NCI-H69 (cell line): ENCODE measurements at regions not wholly inside any gene's neighbourhood (a gene's known extent, or its start where the extent isn't known, plus 50 kb on each side); places are given as distances from the start of the nearest gene placed in this dataset.
"Not testable (repeated sequence)": the region's sequence is repeated elsewhere in the genome, so short reads cannot be mapped to it uniquely, and the experiment has no call there.

ENCODE experiments used
- DNase-seq: peaks from one replicate; lab custom pipeline; 2025; lab: John Stamatoyannopoulos, UW

DNA sequence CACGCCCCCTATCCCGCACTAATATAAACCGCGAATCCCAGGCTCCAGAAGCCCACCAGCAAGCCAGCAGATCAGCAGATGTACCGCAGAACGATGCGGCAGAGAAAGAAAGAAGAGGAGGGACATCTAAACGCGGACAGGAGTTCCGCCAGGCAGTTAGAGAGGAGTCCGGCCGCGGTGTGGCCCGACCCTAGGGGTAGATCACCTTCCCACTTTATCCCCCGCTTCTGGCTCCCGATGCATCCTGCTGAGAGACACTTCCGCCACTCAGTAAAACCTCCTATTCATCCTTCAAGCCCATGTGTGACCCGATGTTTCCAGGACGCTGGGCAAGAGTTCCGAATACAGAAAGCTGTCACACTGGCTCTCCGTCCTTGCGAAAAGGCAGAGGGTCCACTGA lies 1046.8 kb downstream of the SLITRK5 start:
- DNase-seq, result no peak

DNA sequence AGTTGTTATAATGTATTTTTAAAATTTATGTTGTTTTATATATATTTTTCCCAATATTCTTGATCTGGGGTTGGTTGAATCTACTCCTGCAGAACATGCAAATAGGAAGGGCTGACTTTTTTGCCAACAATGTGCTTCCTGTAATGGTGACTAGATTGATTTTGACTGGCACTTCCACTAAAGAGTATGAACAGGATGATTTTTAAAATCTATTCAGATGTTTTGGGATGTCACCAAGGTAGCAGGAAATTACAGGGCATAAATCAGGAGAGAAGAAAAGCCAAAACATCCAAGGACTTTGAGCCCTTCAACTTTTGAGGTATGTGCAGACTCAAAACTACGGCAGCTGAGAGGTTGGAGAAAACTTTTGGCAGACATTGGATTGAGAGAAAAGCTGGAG lies 1047.6 kb downstream of the SLITRK5 start:
- no peak for DNase-seq

DNA sequence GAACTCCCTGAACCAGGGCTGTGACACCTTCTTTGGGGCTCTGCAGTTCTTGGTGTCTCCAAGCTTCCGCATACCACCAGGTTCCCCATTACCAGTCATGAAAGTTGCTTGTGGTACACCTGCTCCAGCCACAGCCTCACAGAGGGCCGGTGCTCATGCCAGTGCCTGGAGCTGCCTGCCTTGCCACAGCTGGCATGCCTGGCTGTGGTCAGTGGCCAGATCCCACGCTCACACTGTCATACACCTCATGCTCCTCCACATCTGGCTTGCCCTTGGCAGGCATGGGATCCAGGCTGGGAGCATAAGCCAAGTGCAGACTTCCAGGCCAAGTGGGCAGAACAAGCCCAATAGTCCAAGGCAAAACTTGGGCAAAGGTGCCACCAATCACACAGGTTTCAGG lies 1054.9 kb downstream of the SLITRK5 start:
- no peak for DNase-seq

DNA sequence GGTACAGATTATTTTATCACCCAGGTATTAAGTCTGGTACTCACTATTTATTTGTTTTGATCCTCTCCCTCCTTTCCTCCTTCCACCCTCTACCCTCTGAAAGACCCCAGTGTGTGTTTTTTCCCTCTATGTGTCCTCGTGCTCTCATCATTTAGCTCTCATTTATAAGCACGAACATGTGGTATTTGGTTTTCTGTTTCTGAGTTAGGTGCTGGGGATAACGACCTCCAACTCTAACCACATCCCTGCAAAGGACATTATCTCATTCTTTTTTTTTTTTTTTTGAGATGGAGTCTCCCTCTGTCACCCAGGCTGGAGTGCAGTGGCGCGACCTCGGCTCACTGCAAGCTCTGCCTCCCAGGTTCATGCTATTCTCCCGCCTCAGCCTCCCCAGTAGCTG lies 1056.1 kb downstream of the SLITRK5 start:
- not testable (repeated sequence) for DNase-seq

DNA sequence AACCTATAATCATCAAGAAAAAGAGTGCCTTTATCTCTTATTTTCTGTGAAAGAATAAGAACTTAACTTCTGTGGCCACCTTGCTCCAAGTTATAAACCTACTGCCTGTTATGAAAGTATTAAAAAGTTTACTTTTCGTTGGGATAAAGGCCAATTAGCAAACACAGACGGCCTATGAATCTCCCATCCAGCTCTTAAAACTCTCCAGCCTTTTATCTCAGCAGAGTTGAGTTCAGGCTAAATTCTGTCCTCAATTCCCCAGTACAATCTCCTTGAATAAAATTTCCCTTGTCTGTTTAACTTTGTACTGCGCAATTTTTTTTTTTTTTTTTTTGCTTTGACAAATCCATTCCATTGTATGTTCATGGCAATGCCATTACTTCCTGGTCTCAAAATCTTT lies 1058.4 kb downstream of the SLITRK5 start:
- no peak for DNase-seq

DNA sequence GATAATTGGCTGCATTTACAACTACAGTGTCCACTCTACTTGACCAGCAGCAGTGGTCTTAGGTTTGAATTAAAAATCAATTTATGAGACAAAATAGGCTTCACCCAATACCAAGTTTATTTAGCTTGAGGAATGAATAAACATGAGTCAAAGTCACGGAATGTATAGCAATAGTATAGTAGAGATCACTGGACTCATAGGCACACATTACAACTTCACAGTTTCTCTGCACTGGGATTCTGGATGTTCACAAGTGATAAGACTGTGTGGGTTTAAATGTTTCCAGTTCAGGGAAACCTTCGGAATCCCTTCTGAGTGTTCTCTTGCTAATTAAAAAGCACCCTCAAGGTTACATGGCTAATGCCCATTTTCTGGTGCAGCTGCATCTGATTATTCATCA lies 1064.9 kb downstream of the SLITRK5 start:
- peak; percentile 17 for DNase-seq

DNA sequence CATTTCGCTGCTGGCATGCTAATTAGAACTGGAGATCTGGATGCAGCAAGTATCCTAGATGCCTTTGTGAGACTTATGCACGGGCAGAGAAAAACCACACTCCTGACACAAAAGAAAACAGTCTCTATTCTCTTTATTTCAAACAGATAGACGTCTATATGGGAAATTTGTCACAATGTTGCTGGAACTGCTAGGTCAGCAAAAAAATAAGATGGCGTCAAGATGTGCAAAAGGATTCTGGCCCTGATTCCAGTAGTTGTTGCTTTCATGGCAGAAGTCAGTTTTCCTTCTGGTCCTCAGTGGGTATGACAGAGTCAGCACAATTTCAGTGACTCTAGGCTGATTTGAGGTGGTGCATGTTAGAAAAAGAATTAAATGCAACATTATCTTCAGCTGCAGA lies 1068.0 kb downstream of the SLITRK5 start:
- DNase-seq, result no peak

DNA sequence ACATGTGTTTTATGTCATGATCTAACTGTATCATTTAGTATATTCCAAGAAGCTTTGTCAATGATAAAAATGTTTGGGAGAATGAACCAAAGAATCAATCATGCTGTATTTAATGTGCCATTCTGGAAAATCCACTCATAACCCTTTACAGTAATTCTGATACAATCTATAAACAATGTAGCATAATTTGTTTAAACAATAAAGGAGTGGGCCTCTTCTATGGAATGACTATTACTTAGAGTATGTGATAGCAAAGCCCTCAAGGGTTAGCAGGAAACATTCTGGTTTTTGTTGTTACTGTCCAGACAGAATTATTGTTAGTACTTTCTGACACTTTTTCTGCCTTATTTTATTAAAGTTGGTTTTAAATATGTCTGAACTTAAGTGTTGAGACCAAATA lies 1073.1 kb downstream of the SLITRK5 start:
- DNase-seq, result no peak

DNA sequence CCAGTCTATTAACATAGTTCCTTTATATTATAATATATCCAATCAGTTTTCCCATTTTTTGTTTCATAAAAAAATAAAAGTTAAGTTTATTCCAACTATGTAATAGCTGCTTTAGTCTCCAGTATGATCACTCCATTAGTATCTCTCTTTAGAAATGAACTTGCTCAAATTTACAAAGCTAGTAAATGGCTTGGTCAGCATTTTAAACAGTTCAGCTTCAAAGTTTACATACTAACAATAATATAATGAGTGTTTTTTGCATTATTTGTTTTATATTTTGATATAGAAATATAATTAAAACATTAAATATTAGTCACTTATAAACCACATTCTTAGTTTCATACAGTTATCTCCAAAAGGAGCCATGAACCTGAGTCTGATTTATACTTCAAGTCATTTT lies 1073.8 kb downstream of the SLITRK5 start:
- no peak for DNase-seq

DNA sequence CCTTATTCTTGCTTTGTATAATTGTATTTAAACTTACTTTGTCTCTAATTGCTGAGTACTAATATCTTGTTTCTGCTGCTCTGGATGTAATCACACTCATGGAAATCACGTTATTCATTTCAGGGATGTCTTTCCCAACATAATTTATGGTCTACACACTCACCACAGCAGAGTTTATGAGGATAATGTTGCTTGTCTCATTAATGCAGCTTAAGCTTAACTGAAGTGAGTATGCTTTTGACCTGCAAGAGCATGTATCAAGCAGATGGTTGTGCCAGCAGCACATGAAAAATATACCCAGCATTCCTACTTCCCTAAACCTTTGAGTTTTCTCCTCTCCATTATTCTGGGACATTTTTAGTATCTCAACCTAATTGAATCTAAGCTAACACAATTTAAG lies 1080.9 kb downstream of the SLITRK5 start:
- peak; percentile 88 for DNase-seq

DNA sequence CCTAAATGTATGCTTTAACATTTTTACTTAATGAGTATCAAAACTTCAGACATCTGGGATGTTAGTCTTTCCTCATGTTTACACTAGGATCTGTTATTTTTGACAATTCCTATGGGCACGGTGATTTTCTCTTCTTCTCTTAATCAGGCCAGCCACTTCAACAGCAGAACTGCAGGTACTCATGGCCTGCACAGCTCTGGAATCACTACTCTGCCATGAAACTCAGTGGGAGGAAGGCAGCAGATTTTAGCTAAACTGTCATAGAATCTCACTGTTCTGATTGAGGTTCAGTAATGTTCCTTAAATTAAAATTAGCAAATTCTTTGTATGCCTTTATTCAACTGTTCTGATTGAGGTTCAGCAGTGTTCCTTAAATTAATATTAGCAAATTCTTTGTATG lies 1083.0 kb downstream of the SLITRK5 start:
- no peak for DNase-seq

DNA sequence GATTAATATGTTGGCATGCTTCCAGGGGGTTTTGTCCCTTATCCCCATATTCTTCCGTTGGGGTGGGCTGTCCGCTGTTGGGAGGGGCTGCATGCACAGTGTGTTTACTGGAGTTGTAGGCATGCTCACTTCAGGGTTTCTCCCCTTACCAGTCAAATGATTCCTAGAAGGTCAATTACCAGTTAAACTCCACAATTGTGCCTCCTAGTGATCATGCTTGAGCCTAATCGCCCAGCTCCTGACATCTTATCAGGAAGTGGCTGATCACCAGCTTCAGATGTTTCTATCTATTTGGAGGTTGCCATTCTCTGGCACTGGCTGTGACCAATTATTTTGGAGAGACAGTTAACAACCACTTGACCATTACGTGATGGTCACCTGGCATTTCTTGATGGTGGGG lies 1090.0 kb downstream of the SLITRK5 start:
- DNase-seq, result peak; percentile 34

DNA sequence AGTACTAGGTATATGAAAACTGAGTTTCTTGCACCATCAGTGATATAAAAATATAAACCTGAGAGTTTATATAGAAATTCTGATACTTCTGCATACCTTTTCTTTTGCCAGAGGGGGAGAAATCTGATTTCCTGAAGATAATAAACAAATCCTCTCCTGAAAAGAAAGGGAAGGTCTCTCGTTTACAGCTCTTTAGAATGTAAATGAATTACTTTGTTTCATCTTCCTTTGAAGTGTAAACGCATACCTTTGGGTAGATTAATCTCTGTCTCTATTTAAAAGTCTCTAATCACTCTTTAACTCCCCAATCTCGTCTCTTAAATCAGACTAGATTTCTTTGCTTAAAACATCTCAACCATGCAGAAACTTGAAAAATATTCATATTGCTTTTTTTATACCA lies 1092.9 kb downstream of the SLITRK5 start:
- DNase-seq, result no peak

DNA sequence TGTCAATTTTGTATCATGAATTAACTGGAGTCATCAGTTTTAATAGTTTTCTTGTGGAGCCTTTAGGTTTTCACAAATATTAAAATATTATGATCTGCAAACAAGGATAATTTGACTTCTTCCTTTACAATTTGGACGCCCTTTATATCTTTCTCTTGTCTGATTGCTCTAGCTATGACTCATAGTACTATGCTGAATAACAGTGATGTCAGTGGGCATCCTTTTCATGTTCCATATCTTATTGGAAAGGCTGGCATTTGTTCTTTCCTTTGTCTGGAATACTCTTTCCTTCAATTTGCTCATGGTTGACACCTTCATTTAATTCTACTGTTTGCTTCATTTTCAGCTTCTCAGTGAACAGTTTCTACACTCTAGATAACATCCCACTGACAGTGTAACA lies 1129.3 kb downstream of the SLITRK5 start:
- peak; percentile 44 for DNase-seq

DNA sequence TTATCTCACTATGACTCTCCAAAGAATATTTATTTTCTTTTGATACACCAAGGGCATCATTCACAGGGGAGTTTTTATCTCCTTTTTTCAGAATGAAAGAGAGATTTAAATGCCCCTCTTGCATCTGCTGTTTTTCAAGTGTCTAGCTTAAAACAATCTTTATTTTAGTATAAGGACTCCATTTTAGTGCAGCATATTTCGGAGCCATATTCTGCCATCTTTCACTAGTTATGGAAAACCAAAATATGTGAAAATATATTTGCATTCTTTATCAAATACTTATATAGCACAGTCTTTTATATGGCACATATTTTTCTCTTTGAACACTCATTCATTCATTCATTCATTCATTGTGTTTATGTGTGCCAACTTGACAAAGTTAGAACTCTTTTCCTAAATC lies 1130.2 kb downstream of the SLITRK5 start:
- DNase-seq, result no peak

DNA sequence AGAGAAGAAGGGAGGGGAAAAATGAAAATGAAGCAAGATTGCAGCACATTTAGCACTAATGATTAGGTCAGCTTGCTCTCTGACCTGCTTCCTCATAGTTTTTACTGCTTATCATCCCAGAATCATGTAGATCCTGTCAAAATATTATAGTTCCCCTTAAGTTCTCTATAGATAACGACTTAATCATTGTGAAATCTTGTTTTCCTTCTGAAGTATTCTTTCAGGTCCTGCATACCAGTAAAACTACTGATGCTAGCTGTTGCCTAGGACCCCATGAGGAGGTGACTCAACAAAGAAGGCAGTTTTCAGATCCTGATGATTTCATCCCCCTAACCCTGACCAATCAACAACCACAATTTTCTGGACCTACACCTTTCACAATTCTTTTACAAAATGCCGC lies 1131.7 kb downstream of the SLITRK5 start:
- no peak for DNase-seq

DNA sequence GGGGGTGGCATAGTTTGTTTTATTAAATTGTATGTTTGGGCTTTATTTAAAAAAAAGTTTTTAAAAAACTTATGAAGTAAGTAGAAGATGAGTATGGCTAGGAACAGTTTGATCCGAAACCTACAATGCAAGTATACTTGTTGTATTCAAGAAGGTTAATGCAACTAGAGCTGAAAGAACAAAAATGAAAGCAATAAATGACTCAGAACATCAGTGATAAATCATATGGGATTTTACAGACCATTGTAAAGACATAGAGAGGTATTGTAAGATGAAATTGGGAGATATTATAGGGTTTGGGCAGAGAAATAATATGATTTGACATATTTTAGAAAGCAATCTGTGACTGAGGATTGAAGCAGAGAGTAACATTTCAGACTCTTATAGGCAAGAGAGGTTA lies 1135.3 kb downstream of the SLITRK5 start:
- no peak for DNase-seq

DNA sequence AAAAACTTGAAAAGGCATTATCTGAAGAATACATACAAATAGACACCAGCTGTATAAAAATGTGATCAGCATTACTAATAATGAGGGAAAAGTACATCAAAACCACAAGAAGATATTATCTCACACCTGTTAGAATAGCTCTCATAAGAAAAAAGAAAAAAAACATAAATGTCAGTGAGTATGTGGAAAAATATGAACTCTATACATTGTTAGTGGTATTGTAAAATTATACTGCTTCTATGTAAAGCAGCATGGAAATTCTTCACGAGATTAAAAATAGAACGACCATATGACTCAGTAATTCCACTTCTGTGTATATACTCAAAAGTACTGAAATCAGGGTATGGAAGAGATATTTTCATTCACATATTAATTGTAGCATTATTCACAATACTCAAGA lies 1146.4 kb downstream of the SLITRK5 start:
- DNase-seq, result no peak

DNA sequence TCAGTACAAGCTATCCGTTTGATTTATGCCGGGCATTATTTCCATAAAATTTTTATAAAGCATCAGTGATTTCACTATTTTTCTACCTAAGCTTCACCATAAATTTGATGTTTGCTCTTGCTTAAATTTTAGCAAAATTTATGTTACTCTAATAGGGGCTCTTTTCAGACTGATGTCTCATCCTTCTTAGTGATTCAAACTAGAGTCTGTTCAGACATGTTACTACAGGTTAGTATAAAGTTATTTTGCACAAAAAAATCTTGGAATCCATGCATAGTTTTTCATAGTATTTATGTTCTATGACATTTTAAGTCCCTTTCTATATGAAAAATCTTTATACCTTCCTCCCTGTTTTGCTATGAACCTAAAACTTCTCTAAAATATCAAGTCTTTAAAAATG lies 1151.9 kb downstream of the SLITRK5 start:
- DNase-seq, result no peak

DNA sequence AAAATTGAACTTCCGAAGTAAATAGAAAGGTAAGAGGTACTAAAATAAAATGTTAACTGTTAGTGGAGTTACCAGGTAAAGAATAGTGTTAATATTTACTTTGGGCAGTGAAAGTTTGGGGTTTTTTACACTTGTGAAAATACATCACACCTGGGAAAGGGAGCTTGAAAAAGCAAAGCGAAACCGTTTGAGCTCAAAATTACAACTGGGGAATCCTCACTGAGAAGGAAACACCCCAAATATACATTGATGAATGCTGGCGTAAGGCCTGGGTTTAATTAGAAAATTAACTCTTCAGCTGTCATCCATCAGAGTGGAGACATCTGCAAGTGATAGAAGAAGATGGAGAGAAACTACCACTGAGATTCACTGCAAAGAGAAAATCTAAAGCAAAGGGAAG lies 1153.0 kb downstream of the SLITRK5 start:
- no peak for DNase-seq

DNA sequence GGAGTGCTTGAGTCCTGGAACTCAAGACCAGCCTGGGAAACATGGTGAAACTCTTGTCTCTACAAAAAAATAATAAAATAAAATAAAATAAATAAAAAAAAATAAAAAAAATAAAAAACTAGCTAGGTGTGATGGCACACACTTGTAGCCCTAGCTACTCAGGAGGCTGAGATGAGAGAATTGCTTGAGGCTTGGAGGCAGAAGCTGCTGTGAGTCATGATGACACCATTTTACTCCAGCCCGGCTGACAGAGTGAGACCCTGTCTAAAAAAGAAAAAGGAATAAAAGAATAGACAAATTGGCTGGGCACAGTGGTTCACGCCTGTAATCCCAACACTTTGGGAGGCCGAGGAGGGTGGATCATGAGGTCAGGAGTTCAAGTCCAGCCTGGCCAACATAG lies 1168.9 kb downstream of the SLITRK5 start:
- no peak for DNase-seq

DNA sequence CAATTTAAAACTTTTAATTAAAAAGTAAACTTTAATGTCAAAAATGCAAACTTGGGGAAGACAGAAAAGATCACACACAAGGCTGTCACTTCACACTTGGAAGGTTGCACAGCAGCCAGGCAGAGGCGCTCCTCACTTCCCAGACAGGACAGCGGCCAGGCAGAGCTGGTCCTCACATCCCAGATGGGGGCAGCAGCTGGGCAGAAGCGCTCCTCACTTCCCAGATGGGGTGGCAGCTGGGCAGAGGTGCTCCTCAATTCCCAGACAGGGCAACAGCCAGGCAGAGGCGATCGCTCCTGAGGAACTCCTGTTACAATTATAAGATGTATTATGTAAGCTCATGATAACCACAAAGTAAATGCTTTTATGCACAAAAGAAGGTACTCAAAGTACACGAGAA lies 1181.1 kb downstream of the SLITRK5 start:
- DNase-seq, result not testable (repeated sequence)

DNA sequence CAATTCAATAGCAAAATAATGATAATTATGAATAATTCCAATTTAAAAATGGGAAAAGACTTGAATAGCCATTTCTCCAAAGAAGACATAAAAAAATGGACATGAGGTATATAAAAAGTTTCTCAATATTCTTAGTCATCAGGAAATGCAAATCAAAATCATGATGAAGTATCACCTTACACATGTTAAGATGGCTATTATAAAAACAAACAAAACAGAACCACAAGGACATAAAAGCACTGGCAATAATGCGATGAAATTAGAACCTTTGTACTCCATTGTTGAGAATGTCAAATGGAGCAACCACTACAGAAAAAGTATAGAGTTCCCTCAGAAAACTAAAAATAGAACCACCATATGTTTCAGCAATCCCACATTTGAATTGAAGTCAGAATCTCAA lies 1186.1 kb downstream of the SLITRK5 start:
- DNase-seq, result peak; percentile 92

DNA sequence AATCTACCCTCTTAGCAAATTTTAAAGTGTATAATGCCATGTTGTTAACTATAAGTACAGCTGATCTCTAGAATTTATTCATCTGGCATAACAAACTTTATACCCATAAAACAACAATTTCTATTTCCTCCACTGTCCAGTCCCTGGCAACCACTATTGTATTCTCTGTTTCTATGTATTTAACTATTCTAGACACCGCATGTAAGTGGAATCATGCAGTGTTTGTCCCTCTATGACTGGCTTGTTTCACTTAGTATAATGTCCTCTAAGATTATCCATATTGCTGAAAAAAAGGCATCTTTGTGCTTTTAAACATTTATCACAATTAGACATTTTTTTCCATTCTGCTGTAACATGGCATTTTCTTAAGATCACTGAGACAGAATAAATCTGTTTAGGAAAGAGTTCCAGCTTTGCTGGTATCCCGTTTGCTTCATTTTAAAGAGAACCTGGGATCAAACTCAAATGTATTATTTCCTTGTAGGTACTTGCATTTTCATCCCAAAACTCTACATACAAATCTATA lies 1191.0 kb downstream of the SLITRK5 start:
- peak; percentile 91 for DNase-seq

DNA sequence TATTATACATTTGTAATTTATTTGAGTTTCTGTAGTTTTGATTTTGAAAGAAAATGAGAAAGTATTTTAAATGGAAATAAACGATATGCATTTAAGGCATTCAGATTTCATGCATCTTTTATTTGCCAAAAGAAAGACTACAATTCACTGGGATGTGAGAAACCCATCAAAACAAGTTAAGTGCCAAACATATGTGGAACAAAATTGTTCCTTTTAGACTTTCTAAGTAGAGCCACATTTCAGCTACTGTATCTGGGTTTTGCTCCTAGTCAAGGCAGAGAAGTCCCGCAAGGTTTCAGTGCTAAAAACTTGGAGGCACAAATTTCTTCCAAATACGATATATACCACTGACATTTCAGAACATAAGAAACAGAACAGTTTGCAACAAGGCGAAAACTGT lies 1191.9 kb downstream of the SLITRK5 start:
- no peak for DNase-seq
